ENCODE measurements at regions not wholly inside any gene's neighbourhood (a gene's known extent, or its start where the extent isn't known, plus 50 kb on each side); places are given as distances from the start of the nearest gene placed in this dataset.

DNA sequence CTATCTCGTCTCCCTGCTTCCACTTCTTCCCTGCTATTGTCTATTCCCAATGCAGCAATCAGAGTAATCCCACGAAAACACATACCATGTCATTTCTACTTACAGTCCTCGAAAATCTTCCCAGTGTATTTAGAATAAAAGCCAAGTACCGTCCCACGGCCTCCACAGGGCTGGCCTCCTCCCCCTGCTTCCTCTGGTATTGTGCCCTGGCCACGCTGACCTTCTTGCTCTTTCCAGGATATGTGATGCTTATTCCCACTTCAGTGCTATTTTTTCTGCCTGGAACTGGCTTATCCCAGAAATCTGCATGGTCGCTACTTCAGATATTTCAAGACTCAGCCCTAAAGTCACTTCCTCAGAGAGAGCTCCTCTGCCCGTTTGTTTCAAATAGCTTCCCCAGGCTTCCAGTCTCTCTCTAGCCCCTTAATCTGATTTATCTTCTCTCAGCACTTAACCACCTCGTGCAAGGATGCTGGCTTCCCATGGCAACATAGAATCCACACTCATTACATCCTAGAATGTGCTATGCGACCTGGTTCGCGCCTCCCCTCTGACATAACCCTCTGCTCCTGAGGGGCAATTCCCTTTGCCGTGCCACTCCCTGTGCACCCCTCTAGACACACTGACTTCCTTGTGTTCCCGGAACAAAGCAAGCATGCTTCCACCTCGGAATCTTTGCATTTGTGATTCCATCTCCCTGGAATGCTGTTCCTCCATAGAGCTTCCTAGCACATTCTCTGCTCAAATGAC, 365.9 kb downstream of the ZSWIM6 start:
- DNase-seq, result peak; percentile 7

DNA sequence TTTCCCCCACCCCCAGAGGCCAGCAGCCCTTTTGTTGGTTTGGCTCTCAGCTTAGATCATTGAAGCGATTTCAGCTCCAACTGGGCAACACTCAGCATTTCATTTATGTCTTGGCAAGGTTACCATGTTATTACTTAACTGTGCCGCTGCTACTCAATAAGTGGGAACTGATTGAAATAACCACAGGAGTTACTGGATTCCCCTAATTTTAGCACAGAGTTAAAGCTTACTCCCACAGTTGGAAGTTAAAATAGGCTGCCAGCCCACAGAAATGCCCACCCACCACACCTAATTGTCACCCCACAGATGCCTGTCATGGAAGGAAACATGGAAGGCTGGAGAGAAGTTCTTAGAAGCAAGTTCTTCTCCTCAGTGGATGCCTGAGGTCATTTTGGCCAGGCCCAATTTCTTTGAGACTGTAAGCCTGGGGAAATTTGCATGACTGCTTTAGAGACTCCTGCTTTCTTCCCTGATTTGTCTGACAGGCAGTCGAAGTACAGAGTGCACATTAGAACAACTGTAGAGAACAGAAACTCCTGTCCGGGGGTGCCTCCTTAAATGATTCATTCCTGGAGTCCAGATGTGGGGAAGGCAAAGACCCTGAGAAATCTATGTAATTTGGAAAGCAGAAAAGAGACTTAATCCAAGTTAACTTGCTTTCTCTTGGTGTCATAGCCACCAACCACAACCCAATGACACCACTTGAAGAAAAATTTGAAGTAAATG, 370.0 kb downstream of the ZSWIM6 start:
- DNase-seq, result no peak

DNA sequence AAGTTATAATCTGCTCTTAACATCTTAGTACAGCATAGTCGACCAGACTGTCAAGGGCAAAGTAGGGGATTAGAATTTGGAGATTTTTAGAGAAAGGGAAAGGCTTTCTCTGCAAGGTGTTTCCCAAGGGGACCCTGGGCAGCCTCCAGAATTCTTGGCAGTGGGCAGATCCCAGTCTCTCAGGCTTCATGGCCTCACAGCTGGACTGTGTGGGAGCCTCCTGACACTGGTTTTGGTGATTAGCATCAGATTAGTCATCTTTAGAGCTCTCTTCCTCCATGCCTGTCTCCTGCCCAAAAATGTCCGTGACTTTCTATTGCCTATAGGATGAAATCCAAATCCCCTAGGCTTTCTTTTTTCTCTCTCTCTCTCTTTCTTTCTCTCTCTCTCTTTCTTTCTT, 370.7 kb downstream of the ZSWIM6 start:
- no peak for DNase-seq

DNA sequence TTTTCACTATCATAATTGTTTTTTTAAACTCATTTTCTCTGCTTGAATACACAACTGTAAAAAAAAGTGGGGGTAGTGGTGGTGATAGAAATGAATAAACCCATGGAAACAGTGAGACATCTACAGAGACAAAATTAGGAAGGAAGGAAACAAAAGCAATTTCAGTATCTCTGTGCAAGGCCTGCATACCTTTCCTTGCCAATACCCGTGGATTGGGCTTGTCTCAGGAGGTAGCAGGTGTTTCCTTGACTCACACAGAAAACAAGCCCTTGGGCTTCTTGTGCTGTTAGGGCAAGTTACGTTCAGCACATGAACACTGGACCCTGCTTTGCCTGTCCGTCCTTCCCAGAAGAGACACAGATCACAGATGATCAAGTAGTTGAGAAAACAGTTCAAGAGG, 372.2 kb downstream of the ZSWIM6 start:
- DNase-seq, result no peak

DNA sequence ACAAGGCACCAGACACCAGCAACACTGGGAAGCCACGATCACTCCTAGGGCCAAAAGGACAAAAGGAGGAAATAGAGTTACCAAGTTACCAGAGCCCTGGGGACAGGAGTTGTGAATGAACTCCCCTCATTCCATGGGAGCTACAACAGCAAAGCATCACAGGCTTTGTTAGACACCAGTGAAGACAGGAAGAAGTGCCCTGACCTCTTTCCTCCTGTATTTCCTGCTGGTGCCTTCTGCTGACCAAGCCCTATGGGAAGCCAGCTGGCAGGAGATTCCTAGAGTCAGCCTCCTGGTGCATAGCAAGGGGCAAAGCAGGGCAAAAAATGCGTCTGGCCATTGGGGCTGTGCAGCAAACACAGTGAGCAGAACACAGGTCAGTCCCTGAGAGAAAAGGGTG, 374.7 kb downstream of the ZSWIM6 start:
- DNase-seq, result no peak

DNA sequence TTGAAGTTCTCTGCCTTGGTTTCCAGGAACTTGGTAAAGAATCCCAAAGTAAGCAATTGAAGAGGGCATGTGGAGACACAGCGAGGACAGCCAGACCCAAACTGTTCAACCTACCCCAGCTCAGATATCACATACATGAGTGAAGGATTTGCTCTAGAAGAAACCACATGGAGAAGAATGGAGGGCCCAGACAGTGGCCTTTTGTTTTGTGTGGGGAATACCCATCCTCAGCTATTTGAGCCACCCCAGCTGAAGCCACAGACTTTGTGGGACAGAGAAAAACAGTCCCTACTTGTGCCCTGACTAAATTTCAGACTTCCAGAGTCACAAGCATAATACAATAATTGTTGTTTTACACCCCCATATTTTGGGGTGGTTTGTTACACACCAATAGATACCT, 387.1 kb downstream of the ZSWIM6 start:
- DNase-seq, result no peak

DNA sequence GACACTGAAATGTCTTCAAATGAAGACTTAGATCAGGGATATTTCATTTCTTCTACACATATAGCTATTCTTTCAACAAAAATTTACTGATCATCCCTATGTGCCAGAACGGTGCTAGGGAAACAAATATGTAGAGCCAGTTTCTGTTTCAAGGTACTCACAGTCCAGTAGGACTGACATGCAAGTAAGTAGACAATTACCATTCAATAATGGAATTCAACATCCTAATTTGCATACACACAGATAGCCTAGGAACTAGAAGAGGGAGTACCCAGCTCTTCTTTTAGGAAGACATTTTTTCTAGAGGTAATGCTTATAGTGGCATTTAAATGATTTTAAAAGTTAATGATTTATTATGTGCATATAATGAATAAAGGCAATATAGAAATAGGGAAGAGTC, 388.8 kb downstream of the ZSWIM6 start:
- no peak for DNase-seq

DNA sequence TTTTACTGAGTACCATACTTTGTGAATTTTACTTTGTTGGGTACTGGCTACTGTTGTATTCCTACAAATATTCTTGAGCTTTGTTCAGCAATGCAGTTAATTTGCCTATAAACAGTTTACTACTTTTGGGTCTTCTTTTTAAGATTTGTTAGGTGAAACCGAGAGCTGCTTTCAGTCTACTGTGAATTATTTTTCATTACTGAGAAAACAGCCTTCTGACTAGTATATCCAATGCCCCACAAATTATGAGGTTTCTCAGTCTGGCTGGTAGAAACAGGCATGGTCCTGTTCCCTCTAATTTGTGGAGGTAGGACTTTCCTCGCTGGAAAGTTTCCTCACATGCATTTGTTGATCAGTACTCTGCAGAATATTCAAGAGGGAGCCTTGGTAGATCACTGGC, 392.0 kb downstream of the ZSWIM6 start:
- DNase-seq, result no peak

DNA sequence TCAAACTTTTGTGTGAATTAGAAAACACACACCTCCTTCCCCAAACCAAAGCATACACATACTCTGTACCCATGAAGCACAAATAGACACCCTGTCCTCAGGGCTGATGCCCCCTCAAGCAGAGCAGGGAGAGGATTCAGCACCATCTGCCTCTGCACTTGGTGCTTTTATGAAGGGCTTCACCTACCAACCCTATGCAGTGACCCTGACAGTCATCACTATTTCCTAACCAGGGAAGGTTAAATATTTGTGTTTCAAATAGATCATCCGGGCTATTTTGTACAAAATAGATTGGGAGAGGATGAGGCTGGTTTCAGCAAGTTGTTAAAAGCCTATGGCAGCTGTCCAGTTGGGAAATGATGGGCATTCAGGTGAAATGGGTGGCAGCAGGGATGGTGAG, 396.2 kb downstream of the ZSWIM6 start:
- DNase-seq, result no peak

DNA sequence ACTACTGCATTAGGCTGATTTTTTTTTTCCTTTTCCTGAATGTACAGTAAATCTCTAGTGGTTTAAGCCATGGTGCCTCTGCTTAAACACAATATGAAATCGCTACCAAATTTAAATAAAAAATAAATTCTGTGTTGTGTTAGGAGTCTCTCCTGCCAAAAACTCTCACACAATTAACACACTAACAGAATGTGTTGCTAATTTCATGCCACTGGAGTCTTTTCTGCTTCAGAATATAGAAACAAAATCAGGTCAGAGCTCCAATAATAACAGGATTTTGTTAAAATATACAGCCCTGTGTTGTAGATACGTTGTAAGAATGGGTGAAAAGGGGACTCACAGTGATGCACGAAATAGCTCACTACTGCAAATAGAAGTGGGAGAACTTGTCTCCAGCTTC, 398.8 kb downstream of the ZSWIM6 start:
- no peak for DNase-seq

DNA sequence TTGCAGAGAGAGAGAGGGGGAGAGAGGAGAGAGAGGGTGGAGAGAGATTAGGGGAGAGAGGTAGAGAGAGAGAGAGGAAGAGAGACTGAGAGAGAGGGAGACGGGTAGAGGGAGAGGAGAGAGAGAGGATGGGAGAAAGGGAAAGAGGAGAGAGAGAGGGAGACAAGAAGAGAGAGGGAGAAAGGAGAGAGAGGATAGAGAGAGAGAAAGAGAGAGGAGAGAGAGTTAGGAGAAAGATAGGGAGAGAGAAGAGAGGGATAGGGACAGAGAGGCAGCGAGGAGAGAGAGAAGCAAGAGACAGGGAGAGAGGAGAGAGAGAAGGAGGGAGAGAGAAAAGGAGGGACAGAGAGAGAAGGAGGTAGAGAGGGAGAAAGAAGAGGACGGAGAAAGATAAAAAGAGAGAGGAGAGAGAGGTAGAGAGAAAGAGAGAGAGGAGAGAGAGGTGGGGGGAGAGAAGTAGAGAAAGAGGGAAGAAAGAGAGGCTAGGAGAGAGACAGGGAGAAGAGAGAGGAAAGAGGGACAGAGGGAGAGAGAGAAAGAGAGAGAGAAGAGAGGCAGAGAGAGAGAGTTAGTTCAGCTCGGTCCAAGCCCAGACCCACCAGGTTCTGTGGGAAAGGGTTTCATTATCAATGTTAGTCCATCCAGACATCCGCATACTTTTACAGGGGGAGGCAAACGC, 399.3 kb downstream of the ZSWIM6 start:
- DNase-seq, result no peak

DNA sequence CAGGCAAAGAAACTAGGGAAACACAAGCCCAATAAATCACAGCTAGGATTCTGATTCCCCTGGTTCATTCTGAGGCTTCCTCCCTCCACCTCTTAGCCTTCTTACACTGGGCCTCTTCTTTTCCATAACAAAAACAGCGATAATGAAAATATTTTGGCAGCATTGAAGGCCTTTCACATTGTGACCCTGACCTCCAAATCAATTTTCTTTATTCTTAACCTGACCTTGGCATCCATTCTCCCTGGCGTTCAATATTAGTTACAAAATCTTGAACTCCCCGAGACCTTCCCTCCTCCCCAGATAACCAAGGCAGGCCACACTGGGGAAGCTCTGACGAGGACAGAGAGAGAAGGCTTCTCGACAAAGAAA, 399.9 kb downstream of the ZSWIM6 start:
- DNase-seq, result no peak

DNA sequence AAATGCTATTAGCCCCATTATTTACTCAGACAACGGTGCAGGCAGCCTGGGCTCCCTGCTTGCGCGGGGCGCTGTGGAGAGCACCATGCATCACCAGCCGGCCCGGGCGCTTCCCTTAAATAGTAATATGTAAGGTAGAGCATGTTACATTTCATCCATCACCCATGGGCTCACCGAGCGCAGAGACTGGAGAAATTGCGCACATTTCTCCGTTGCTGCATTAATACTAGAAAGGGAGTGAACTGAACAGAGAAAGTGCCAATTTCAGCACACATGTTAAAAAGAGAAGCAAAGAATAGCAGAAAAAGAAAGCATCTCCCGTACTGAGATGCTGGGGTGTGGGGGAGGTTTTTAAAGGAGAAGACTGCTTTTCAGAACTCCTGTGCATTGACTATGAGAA, 400.3 kb downstream of the ZSWIM6 start:
- DNase-seq, result peak; percentile 5

DNA sequence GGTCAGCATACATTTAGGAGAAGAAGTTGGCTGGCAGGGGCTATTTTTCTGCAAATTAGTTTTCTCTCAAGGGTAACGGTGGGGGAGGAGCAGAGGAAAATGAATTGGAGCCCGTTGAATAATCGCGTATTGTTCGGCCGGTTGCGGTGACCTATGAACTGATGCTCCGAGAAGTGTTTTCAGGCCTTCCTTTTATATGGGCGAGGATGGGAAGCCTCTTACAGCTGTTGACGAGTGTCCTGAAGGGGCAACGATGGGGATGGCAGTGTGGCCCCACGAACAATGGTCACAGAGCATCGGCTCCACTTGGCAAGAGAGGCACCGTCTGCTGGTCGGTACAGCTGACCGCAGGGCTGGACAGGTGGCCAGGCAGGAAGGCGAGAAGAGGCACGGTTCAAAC, 400.7 kb downstream of the ZSWIM6 start:
- DNase-seq, result no peak

DNA sequence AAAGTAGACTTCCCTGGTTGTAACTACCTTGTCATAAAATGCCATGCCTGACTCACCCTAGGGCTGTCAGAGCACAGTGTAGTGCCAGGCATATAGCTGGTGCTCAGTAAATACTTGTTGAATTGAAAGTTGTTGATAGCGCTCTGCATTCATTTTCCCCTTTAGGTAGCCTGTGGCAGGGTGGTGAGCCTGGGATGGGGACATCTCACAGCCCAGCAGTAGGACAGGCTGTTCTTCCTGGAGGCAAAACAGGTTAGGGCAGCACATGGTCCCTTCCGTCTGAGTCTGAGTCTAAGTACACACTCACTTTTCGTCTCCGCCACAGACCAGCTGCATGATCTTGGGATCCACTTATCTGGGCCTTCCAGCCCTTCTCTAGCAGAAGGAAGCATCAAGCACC, 401.9 kb downstream of the ZSWIM6 start:
- DNase-seq, result no peak

DNA sequence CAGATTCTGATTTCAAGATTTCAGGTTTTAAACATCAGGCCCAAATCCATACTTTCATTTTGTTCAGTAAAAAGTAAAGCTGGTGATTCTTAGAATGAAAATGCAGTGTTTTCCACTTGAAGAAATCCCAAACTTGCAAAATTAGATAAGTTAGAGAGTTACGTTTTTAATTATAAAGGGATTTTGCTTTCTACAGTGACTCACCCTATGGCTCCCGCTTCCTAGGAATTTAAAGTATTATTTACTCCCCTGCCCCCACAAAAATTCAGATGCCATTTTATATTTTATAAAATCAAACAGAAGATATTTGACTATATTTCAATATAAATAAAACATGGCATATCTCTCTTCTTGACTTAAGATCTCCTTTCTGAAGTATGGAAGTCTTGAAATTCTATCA, 402.9 kb downstream of the ZSWIM6 start:
- DNase-seq, result no peak

DNA sequence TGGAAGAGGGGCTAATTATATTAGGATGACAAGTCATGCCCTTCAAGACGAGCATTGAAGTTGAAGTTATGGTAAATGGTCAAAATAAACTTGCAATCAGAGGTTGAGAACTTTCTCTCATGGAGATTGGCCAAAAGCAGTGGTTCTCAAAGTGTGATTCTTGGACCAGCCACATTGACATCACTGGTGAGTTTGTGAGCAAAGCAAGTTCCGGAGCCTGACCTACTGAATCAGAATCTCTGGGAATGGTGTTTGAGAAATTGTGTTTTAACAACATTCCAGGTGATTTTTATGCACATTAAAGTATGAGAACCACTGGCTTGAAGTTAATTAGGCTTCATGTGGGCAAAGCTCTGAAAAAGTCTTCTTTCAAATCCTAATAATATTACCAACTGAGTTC, 403.5 kb downstream of the ZSWIM6 start:
- no peak for DNase-seq

DNA sequence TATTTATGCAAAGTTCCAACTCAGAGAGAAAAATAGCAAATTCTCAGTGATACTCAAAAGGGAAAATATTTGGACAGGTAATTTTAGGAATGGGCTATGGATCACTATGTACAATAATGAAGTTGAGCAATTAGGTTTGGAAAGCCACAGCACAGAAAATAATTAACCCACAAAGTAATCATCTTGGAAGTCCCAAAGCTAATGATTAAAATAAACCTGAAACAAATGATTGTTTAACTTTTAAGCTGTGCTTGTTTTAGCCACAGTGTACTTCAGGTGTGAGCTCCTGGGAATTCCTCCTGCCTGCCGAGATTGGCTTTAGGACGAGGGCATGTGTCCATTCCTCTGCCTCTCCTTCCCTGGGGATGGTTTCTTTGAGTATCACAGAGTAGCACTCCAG, 403.9 kb downstream of the ZSWIM6 start:
- DNase-seq, result no peak

DNA sequence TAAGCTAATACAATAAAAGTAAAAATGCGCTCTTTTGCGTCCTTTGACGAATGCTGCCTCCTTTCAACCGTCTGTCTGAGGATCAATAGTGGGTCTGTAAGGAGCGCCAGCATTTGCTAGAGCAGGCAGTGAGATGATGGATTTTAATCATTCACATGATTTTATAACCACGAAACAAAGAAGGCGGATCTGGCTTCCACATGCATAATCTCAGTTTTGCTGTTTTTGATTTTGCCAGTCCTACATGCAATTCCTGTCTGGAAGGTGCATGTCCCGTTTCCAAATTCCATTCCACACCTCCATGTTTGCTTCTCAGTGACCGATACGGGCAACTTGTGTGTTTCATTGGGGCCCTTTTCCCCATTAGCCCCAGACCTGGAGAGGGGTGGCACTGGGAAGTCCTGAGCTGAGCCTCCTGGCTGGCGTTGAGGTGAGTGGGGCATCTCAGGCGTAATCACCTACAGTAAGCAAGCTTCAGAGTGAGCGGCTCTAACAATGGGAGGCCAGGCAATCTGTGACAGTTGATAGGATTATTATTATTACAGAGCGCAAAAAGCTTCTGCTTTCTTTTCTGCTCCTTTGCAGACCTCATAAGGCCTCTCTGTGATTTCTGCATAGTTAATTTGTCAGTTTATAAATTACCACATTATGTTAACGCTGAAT, 405.4 kb downstream of the ZSWIM6 start:
- DNase-seq, result peak; percentile 28

DNA sequence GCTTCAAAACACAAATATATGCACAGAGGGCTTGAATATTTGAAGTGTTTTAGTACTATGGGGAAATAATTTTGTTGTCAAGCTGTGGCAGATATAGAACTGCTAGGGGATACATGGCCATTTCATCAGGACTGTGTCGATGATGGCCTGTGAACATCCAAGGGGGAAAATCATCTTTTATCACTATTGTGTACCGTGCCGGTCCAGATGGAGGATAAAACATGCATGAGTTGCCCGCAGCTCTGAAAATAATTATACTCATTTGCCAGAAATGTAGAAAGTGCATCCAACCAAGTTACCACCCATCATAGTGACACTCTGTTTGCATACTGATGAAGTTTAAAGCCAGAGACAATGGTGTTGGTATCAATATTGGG, 405.9 kb downstream of the ZSWIM6 start:
- DNase-seq, result no peak

DNA sequence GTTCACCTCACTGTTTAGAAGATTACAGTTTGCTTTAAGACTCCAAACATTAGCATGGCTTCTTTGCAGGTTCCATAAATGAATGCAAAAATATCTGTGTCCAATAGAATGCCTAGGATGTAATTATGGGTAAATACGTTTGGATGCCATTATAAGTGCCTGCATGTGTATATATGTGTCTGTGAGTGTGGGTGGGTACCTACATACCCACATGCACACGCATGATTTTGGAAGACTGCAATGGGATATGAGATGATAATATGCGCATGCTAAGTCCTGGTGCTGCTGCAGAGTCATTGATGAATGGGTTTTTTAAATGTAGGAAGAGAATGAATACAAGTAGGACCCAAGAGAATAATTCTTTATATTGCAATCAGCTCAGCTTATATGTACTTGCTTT, 406.4 kb downstream of the ZSWIM6 start:
- DNase-seq, result no peak

DNA sequence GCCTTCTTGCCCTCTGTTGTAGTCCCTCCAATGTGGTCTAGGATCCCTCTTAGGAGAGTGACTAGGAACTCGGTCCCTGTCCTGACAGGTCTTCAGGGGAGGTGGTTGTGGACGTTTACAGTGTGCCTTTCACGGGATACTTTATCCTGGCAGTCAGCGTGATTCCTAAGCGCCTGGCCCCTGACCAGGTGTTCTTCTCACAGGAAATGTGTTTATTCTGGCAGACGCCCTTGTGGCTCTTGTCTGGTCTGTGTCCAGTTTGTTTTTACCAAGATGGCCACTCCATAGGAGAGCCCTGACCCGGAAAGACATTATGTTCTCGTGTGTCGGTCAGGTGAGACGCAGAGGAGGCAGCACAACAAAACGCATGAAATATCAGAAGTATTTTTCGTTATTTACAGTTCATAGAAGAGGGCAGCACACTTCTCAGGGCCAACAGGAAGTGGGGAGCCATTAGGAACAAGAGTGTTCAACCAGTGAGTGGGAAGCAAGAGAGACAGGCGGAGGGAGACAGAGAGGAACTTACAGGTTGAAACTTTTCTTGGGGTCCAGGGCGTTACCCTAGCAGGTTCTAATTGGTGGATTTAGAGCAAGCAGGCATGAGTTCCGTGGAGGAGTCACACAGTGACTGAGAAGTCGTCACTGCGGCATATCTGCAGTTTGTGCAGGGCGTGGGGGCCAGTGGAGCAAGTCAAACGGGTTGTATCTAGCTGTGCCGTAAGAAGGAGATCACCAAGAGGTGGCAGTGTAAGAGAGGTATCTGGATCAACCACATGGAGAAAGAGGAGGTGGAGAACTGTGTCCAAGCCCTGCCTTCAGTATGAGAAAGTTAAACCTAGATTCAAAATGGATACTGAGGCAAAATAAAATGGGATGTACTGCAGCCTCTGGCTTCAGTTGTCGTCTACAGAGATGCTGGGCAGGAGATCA, 412.9 kb downstream of the ZSWIM6 start:
- no peak for DNase-seq

All from NCI-H82 (cell line).